ENCODE measurements at regions not wholly inside any gene's neighbourhood (a gene's known extent, or its start where the extent isn't known, plus 50 kb on each side); places are given as distances from the start of the nearest gene placed in this dataset.
A peak's percentile ranks its signal among the peaks of the same experiment; 100 is the strongest.

DNA sequence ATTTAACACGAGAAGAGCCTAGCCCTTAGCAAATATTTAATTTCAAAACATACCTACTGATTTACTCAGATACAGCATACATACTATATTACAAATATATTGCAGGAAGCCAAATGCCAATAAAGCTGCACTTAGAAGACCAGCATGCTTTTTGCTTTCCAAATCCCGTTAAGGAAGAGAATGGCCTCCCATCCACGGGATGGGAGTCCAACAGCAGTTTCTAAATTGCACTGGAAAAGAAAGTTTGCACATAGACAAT, 156.3 kb upstream of the FOXN3 start:
- ATAC-seq (replicated peaks in 1 of 2) (no peak), DNase-seq (no peak)
- Mint-ChIP-seq H3K4me1 (ENCODE audit: low read depth) (peaks cover 28% of the 10 kb centered on the region), H3K9me3 (peaks cover 0 to 1% of the 10 kb centered on the region in 2 donors), H3K27me3 (ENCODE audit: low read depth) (no peaks in the 10 kb centered on the region), H3K27ac (no peak overlapping the region), H3K4me3 (no peak overlapping the region), H3K36me3 (ENCODE audit: insufficient read depth in 2 of 2) (peaks cover 0 to 15% of the 10 kb centered on the region in 2 donors)

DNA sequence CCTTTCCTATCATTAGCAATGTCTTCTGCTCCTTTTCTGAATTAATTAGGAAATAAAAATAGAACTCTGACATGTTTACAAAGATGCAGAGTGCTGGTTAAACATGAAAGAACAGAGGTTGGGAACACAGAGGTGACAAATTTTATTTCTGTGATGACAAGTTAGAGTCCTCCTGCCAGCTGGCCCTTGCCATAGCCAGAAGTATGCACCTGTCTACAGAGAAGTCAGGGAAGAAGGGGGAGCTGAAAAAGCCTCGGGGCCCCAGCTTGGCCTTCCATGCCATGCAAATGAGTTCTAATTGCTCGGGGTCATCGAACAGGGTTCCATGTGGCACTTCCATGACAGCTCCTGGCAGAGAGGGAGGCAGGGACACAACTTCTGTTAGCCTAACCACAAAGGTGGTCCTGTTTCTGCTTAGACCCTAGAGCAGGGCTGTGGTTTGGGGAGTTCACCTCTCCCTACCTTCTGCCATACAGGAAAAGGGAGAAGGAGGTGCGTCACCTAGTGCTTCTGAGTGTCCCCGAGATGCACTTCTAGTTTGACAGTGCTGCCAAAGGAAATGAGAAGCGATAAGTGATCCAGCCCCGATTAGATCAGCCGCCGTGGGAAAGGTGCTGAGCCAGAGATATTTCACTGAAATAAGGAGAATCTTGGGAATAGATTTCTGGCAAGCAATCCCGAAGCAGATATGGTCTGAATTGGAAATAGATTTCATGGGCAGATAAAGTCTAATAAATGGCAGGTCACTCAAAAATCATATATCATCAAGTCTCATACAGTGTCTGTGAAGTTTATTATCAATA, 155.8 kb upstream of the FOXN3 start:
- peaks cover 32% of the 10 kb centered on the region for H3K4me1 Mint-ChIP-seq (ENCODE audit: low read depth)
- peaks cover 0 to 1% of the 10 kb centered on the region in 2 donors for H3K9me3 Mint-ChIP-seq
- ATAC-seq (replicated peaks in 1 of 2), result no peak
- DNase-seq, result no peak
- H3K4me3 Mint-ChIP-seq, result no peak overlapping the region
- no peaks in the 10 kb centered on the region for H3K27me3 Mint-ChIP-seq (ENCODE audit: low read depth)
- H3K27ac Mint-ChIP-seq, result no peak overlapping the region
- peaks cover 0 to 15% of the 10 kb centered on the region in 2 donors for H3K36me3 Mint-ChIP-seq (ENCODE audit: insufficient read depth in 2 of 2)

DNA sequence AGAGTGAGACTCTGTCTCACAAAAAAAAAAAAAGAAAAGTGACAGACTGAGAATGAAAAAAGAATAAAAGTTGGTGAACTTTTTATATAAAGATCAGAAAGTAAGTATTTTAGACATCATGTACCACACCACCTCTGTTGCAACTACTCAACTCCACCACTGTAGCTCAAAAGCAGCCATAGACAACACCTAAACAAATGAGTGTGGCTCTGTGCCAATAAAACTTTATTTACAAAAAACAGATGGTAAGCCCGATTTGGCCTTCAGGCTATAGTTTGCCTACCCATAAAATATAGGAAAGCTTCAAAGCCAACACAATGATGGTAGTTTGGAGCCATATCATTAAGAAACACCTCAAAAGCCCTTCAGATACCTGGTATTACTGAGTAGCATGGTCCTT, 154.5 kb upstream of the FOXN3 start:
- Mint-ChIP-seq H3K4me3 (no peak overlapping the region), H3K4me1 (ENCODE audit: low read depth) (peaks cover 37% of the 10 kb centered on the region)
- DNase-seq, result no peak

GRCh38 chr14:89566644-89567415, 149.8 kb upstream of the FOXN3 start:
- no peak for ATAC-seq (replicated peaks in 1 of 2)

More for the DNA sequence above, 154.5 kb upstream of the FOXN3 start:
- H3K9me3 Mint-ChIP-seq, result peaks cover 0 to 1% of the 10 kb centered on the region in 2 donors
- H3K27ac Mint-ChIP-seq, result no peak overlapping the region
- peaks cover 1 to 15% of the 10 kb centered on the region in 2 donors for H3K36me3 Mint-ChIP-seq (ENCODE audit: insufficient read depth in 2 of 2)
- H3K27me3 Mint-ChIP-seq (ENCODE audit: low read depth), result no peaks in the 10 kb centered on the region
- no peak for ATAC-seq (replicated peaks in 1 of 2)

DNA sequence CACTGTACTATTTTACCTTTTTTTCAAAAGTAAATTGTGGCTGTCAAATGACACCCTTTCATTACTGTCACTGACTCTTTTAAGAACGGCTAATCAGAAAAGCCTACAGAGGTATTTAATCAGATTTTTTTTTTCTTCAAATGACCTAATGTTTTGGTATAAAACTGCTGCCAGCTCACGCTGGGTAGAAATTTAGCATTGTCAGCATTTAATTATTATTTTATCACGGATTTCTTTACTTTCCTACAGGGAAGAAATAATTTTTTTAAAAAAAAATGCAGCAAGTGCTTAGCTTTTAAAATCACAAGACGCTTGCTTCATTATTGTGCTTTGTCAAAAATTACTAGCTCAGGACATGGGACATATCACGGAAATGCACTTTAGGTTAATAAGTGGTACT, 149.1 kb upstream of the FOXN3 start:
- Mint-ChIP-seq H3K4me3 (no peak overlapping the region), H3K4me1 (ENCODE audit: low read depth) (peaks cover 44% of the 10 kb centered on the region), H3K27ac (no peak overlapping the region), H3K9me3 (peaks cover 0 to 1% of the 10 kb centered on the region in 2 donors), H3K36me3 (ENCODE audit: insufficient read depth in 2 of 2) (peaks cover 5 to 22% of the 10 kb centered on the region in 2 donors), H3K27me3 (ENCODE audit: low read depth) (no peaks in the 10 kb centered on the region)
- no peak for ATAC-seq (replicated peaks in 1 of 2)
- no peak for DNase-seq

More at GRCh38 chr14:89566644-89567415, 149.8 kb upstream of the FOXN3 start:
- Mint-ChIP-seq H3K4me1 (ENCODE audit: low read depth) (peaks cover 44% of the 10 kb centered on the region), H3K27ac (peak overlapping the region; percentile 20), H3K36me3 (ENCODE audit: insufficient read depth in 2 of 2) (peaks cover 5 to 21% of the 10 kb centered on the region in 2 donors), H3K9me3 (peaks cover 0 to 1% of the 10 kb centered on the region in 2 donors), H3K4me3 (no peak overlapping the region), H3K27me3 (ENCODE audit: low read depth) (no peaks in the 10 kb centered on the region)
- no peak for DNase-seq

GRCh38 chr14:89565607-89566006, 148.6 kb upstream of the FOXN3 start:
- H3K36me3 Mint-ChIP-seq (ENCODE audit: insufficient read depth in 2 of 2), result peaks cover 5 to 19% of the 10 kb centered on the region in 2 donors
- no peak for ATAC-seq (replicated peaks in 1 of 2)
- H3K9me3 Mint-ChIP-seq, result peaks cover 0 to 1% of the 10 kb centered on the region in 2 donors
- DNase-seq, result no peak
- no peak overlapping the region for H3K27ac Mint-ChIP-seq
- peaks cover 48% of the 10 kb centered on the region for H3K4me1 Mint-ChIP-seq (ENCODE audit: low read depth)
- no peak overlapping the region for H3K4me3 Mint-ChIP-seq
- no peaks in the 10 kb centered on the region for H3K27me3 Mint-ChIP-seq (ENCODE audit: low read depth)

DNA sequence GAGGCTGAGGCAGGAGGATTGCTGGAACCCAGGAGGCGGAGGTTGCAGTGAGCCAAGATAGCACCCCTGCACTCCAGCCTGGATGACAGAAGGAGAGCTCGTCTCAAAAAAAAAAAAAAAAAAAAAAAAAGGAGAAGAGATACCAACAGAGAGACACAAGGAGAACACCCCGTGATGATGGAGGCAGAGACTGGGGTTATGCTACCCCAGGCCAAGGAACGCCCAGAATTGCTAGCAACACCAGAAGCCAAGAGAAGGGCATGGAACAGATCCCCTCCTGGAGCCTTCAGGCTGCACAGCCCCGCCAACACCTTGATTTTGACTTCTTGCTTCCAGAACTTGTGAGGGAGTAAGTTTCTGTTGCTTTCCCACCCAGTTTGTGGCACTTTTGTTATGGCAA, 148.0 kb upstream of the FOXN3 start:
- H3K4me1 Mint-ChIP-seq (ENCODE audit: low read depth), result peaks cover 54% of the 10 kb centered on the region
- H3K27ac Mint-ChIP-seq, result no peak overlapping the region
- no peaks in the 10 kb centered on the region for H3K9me3 Mint-ChIP-seq
- H3K36me3 Mint-ChIP-seq (ENCODE audit: insufficient read depth in 2 of 2), result peaks cover 5 to 19% of the 10 kb centered on the region in 2 donors
- ATAC-seq (replicated peaks in 1 of 2) (no peak), DNase-seq (no peak)
- no peak overlapping the region for H3K4me3 Mint-ChIP-seq
- no peaks in the 10 kb centered on the region for H3K27me3 Mint-ChIP-seq (ENCODE audit: low read depth)

DNA sequence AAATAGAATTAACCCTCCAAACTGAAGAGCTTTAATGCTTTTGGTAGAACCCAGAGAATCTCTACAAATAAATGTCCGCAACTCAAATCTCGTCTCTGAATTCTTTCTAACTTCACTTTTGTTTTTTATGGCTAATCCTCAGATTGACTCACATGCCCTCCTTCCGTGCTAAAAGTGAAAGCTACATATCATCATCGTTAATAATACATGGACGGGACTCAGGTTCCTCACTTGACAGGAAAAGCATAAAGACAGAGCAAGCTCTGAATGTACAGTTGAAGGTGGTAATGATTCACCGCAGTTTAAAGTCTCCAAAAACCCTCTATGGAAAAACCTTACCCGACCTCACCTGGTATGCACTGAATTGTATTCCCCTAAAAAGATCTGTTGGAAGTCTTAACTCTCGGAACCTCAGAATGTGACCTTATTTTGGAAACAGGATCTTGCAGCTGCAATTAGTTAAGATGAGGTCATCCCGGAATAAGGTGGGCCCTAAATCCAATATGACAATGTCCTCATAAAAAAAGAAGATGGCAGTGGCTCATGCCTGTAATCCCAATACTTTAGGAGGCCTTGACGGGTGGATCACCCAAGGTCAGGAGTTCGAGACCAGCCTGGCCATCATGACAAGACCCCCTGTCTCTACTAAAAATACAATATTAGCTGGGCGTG, 147.4 kb upstream of the FOXN3 start:
- Mint-ChIP-seq H3K36me3 (ENCODE audit: insufficient read depth in 2 of 2) (peaks cover 6 to 23% of the 10 kb centered on the region in 2 donors), H3K4me1 (ENCODE audit: low read depth) (peaks cover 55% of the 10 kb centered on the region), H3K9me3 (no peaks in the 10 kb centered on the region), H3K27ac (peak overlapping the region; percentile 5), H3K27me3 (ENCODE audit: low read depth) (no peaks in the 10 kb centered on the region), H3K4me3 (no peak overlapping the region)
- DNase-seq, result no peak
- ATAC-seq (replicated peaks in 1 of 2), result no peak

DNA sequence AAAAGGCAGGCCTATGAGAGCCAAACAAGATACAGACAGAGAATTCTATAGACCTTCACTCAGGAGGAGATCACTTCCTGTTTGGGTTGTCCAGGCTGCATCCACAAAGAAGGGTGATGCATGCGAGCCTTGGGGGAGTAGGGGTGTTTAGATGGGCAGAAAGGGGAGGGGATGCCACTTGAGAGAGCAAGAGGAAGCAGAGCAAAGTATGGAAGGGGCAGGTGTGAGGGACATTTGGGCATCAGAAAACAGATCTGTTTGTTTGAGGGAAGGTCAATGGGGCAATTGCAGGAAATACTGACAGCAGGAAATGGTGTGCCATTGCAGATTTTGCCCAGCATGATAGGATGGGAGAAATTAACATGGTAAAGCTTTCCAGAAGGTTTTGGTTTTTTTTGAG, 146.4 kb upstream of the FOXN3 start:
- DNase-seq, result no peak
- H3K36me3 Mint-ChIP-seq (ENCODE audit: insufficient read depth in 2 of 2), result peaks cover 6 to 22% of the 10 kb centered on the region in 2 donors
- peak overlapping the region; percentile 22 for H3K27ac Mint-ChIP-seq
- H3K9me3 Mint-ChIP-seq, result no peaks in the 10 kb centered on the region
- H3K4me3 Mint-ChIP-seq, result no peak overlapping the region
- ATAC-seq (replicated peaks in 1 of 2), result no peak
- no peaks in the 10 kb centered on the region for H3K27me3 Mint-ChIP-seq (ENCODE audit: low read depth)
- peaks cover 53% of the 10 kb centered on the region for H3K4me1 Mint-ChIP-seq (ENCODE audit: low read depth)

DNA sequence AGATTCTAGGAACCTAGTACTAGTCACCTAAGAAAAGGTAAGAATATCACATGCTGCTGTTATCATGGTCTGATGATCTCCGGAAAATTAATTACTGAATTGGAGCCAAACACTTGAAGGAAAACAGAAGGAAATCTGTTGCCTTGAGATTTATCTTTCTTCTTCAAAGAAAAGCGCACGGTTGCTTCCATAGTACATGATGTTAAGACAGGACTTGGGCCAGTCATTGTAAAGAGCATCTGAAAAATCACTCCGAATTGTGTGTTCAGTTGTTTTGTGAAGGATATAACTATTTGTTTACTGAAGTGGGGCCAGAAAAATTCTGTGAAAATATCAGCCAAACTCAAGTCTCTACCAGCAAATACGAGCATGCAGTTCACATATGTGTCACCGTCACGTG, 134.9 kb upstream of the FOXN3 start:
- no peak for ATAC-seq (replicated peaks in 1 of 2)
- Mint-ChIP-seq H3K9me3 (no peaks in the 10 kb centered on the region), H3K27me3 (ENCODE audit: low read depth) (no peaks in the 10 kb centered on the region), H3K4me3 (no peak overlapping the region), H3K36me3 (ENCODE audit: insufficient read depth in 2 of 2) (peaks cover 0 to 7% of the 10 kb centered on the region in 2 donors), H3K4me1 (ENCODE audit: low read depth) (peaks cover 61% of the 10 kb centered on the region), H3K27ac (peak overlapping the region; percentile 48)
- no peak for DNase-seq

- Mint-ChIP-seq H3K27me3 (ENCODE audit: low read depth) (no peaks in the 10 kb centered on the region), H3K27ac (no peak overlapping the region), H3K4me1 (ENCODE audit: low read depth) (peaks cover 56% of the 10 kb centered on the region), H3K9me3 (no peaks in the 10 kb centered on the region), H3K4me3 (no peak overlapping the region), H3K36me3 (ENCODE audit: insufficient read depth in 2 of 2) (peaks cover 0 to 4% of the 10 kb centered on the region in 2 donors)
- ATAC-seq (replicated peaks in 1 of 2), result no peak
- DNase-seq, result no peak
These were observed 134.4 kb upstream of the FOXN3 start for GRCh38 chr14:89551432-89551831.

GRCh38 chr14:89550821-89551220, 133.8 kb upstream of the FOXN3 start:
- Mint-ChIP-seq H3K27me3 (ENCODE audit: low read depth) (no peaks in the 10 kb centered on the region), H3K36me3 (ENCODE audit: insufficient read depth in 2 of 2) (peaks cover 0 to 4% of the 10 kb centered on the region in 2 donors), H3K27ac (no peak overlapping the region), H3K4me3 (no peak overlapping the region), H3K4me1 (ENCODE audit: low read depth) (peaks cover 53% of the 10 kb centered on the region), H3K9me3 (no peaks in the 10 kb centered on the region)
- no peak for DNase-seq
- ATAC-seq (replicated peaks in 1 of 2), result no peak
